ENCODE measurements at regions not wholly inside any gene's neighbourhood (a gene's known extent, or its start where the extent isn't known, plus 50 kb on each side); places are given as distances from the start of the nearest gene placed in this dataset.

DNA sequence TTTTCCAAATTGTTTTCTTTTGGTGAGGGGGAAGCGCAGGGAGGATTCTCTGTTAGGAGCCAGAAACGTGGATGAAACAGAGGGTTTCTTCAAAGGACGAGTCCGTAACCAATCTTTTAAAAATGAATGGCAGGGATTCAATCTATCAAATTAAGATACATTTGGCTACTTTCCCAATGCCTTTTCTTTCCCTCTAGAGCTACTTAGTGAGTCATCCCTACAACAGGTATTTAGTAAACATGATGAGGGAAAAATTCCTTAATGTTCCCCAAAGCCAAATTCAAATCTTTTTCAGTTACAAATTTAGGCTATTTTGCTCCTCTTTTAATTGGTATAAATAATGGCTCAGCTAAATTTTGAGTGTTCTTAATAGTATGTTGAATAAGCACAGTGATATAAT lies 366.4 kb upstream of the RIOK2 start:
- Histone ChIP-seq H3K27ac (ENCODE audit: insufficient read depth in 1 of 2, low read depth in 1 of 2, low read length in 2 of 2, poor library complexity in 1 of 2, severe bottlenecking in 2 of 2) (no peak overlapping the region), H3K4me3 (ENCODE audit: control insufficient read depth in 1 of 7, extremely low read depth in 1 of 7, insufficient read depth in 4 of 7, low read depth in 2 of 7, low read length in 6 of 7) (no peak overlapping the region), H3K27me3 (replicated peaks in 2 of 5; ENCODE audit: control insufficient read depth in 4 of 5, insufficient read depth in 5 of 5, low read length in 4 of 5) (no peaks in the 10 kb centered on the region), H3K9me3 (ENCODE audit: control extremely low read depth in 1 of 5, control insufficient read depth in 4 of 5, insufficient read depth in 2 of 5, low read depth in 1 of 5, low read length in 4 of 5) (peaks cover 0 to 7% (median 0%) of the 10 kb centered on the region in 5 experiments), H3K36me3 (ENCODE audit: control insufficient read depth in 4 of 4, insufficient read depth in 4 of 4, low read length in 3 of 4) (no peaks in the 10 kb centered on the region), H3K4me1 (ENCODE audit: control extremely low read depth in 1 of 4, control insufficient read depth in 4 of 4, insufficient read depth in 4 of 4, low read length in 3 of 4) (peaks cover 17 to 32% (median 26%) of the 10 kb centered on the region in 4 experiments)
- ChIA-PET CTCF (no interaction called here), POLR2A (no interaction called here)
- WGBS (ENCODE audit: insufficient coverage) = 92% methylated on average over 2 of the region's 4 CpGs
- no peak for DNase-seq

GRCh38 chr5:97550164-97550563 lies 367.1 kb upstream of the RIOK2 start:
- no peaks in the 10 kb centered on the region for H3K27me3 ChIP-seq (replicated peaks in 2 of 5; ENCODE audit: control insufficient read depth in 4 of 5, insufficient read depth in 5 of 5, low read length in 4 of 5)
- no peak overlapping the region for H3K27ac ChIP-seq (ENCODE audit: insufficient read depth in 1 of 2, low read depth in 1 of 2, low read length in 2 of 2, poor library complexity in 1 of 2, severe bottlenecking in 2 of 2)
- peaks cover 0 to 7% (median 0%) of the 10 kb centered on the region in 5 experiments for H3K9me3 ChIP-seq (ENCODE audit: control extremely low read depth in 1 of 5, control insufficient read depth in 4 of 5, insufficient read depth in 2 of 5, low read depth in 1 of 5, low read length in 4 of 5)
- peak in 2 of 3 donors; percentile 33 to 48 for DNase-seq
- H3K4me3 ChIP-seq (ENCODE audit: control insufficient read depth in 1 of 7, extremely low read depth in 1 of 7, insufficient read depth in 4 of 7, low read depth in 2 of 7, low read length in 6 of 7) = no peak overlapping the region
- ChIA-PET CTCF (no interaction called here), POLR2A (no interaction called here)
- WGBS (ENCODE audit: insufficient coverage) = no CpG with 5 or more reads among the region's 1 CpG
- H3K4me1 ChIP-seq (ENCODE audit: control extremely low read depth in 1 of 4, control insufficient read depth in 4 of 4, insufficient read depth in 4 of 4, low read length in 3 of 4) = peaks cover 17 to 32% (median 26%) of the 10 kb centered on the region in 4 experiments
- no peaks in the 10 kb centered on the region for H3K36me3 ChIP-seq (ENCODE audit: control insufficient read depth in 4 of 4, insufficient read depth in 4 of 4, low read length in 3 of 4)

DNA sequence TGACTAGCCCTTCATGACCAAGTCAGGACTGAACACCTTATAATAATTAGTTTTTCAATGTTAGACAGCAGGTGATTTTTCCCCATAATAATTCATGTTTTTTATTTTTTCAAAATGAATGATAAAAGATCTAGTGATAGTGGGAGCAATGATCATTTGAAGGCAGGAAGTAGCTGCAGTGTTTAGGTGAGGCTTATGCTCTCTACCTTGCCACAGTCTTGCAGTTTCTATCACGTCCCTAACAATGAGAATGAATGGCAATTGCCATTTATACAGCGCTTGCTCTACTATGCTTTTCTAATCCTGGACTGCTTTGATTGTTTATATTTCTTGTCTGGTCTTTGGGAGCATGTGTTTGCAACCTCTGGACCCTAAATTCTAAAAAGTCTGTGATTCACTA lies 367.8 kb upstream of the RIOK2 start:
- Histone ChIP-seq H3K4me1 (ENCODE audit: control extremely low read depth in 1 of 4, control insufficient read depth in 4 of 4, insufficient read depth in 4 of 4, low read length in 3 of 4) (peaks cover 17 to 28% (median 25%) of the 10 kb centered on the region in 4 experiments), H3K9me3 (ENCODE audit: control extremely low read depth in 1 of 5, control insufficient read depth in 4 of 5, insufficient read depth in 2 of 5, low read depth in 1 of 5, low read length in 4 of 5) (peaks cover 0 to 7% (median 0%) of the 10 kb centered on the region in 5 experiments), H3K27ac (ENCODE audit: insufficient read depth in 1 of 2, low read depth in 1 of 2, low read length in 2 of 2, poor library complexity in 1 of 2, severe bottlenecking in 2 of 2) (no peak overlapping the region), H3K27me3 (replicated peaks in 2 of 5; ENCODE audit: control insufficient read depth in 4 of 5, insufficient read depth in 5 of 5, low read length in 4 of 5) (no peaks in the 10 kb centered on the region), H3K36me3 (ENCODE audit: control insufficient read depth in 4 of 4, insufficient read depth in 4 of 4, low read length in 3 of 4) (no peaks in the 10 kb centered on the region), H3K4me3 (ENCODE audit: control insufficient read depth in 1 of 7, extremely low read depth in 1 of 7, insufficient read depth in 4 of 7, low read depth in 2 of 7, low read length in 6 of 7) (no peak overlapping the region)
- CTCF ChIA-PET = no interaction called here
- DNase-seq = no peak
- WGBS (ENCODE audit: insufficient coverage) = no CpG with 5 or more reads among the region's 2 CpGs
- POLR2A ChIA-PET = no interaction called here

- ChIA-PET CTCF (no interaction called here), POLR2A (no interaction called here)
- Histone ChIP-seq H3K27ac (ENCODE audit: insufficient read depth in 1 of 2, low read depth in 1 of 2, low read length in 2 of 2, poor library complexity in 1 of 2, severe bottlenecking in 2 of 2) (no peak overlapping the region), H3K27me3 (replicated peaks in 2 of 5; ENCODE audit: control insufficient read depth in 4 of 5, insufficient read depth in 5 of 5, low read length in 4 of 5) (no peaks in the 10 kb centered on the region), H3K36me3 (ENCODE audit: control insufficient read depth in 4 of 4, insufficient read depth in 4 of 4, low read length in 3 of 4) (no peaks in the 10 kb centered on the region), H3K4me1 (ENCODE audit: control extremely low read depth in 1 of 4, control insufficient read depth in 4 of 4, insufficient read depth in 4 of 4, low read length in 3 of 4) (peaks cover 4 to 8% (median 6%) of the 10 kb centered on the region in 4 experiments), H3K9me3 (ENCODE audit: control extremely low read depth in 1 of 5, control insufficient read depth in 4 of 5, insufficient read depth in 2 of 5, low read depth in 1 of 5, low read length in 4 of 5) (no peaks in the 10 kb centered on the region), H3K4me3 (ENCODE audit: control insufficient read depth in 1 of 7, extremely low read depth in 1 of 7, insufficient read depth in 4 of 7, low read depth in 2 of 7, low read length in 6 of 7) (no peak overlapping the region)
- 100% methylated on average over 1 of the region's 2 CpGs for WGBS (ENCODE audit: insufficient coverage)
- peak in 2 of 3 donors; percentile 29 for DNase-seq
These were observed 370.8 kb upstream of the RIOK2 start for GRCh38 chr5:97553604-97554452.

GRCh38 chr5:97554977-97555643 lies 372.1 kb upstream of the RIOK2 start:
- no peak for DNase-seq
- no peak overlapping the region for H3K27ac ChIP-seq (ENCODE audit: insufficient read depth in 1 of 2, low read depth in 1 of 2, low read length in 2 of 2, poor library complexity in 1 of 2, severe bottlenecking in 2 of 2)
- H3K4me1 ChIP-seq (ENCODE audit: control extremely low read depth in 1 of 4, control insufficient read depth in 4 of 4, insufficient read depth in 4 of 4, low read length in 3 of 4) = peaks cover 0 to 6% (median 4%) of the 10 kb centered on the region in 4 experiments
- ChIA-PET CTCF (no interaction called here), POLR2A (no interaction called here)
- H3K9me3 ChIP-seq (ENCODE audit: control extremely low read depth in 1 of 5, control insufficient read depth in 4 of 5, insufficient read depth in 2 of 5, low read depth in 1 of 5, low read length in 4 of 5) = no peaks in the 10 kb centered on the region
- no peaks in the 10 kb centered on the region for H3K36me3 ChIP-seq (ENCODE audit: control insufficient read depth in 4 of 4, insufficient read depth in 4 of 4, low read length in 3 of 4)
- WGBS (ENCODE audit: insufficient coverage) = 100% methylated on average over 2 of the region's 4 CpGs
- H3K4me3 ChIP-seq (ENCODE audit: control insufficient read depth in 1 of 7, extremely low read depth in 1 of 7, insufficient read depth in 4 of 7, low read depth in 2 of 7, low read length in 6 of 7) = no peak overlapping the region
- H3K27me3 ChIP-seq (replicated peaks in 2 of 5; ENCODE audit: control insufficient read depth in 4 of 5, insufficient read depth in 5 of 5, low read length in 4 of 5) = no peaks in the 10 kb centered on the region

DNA sequence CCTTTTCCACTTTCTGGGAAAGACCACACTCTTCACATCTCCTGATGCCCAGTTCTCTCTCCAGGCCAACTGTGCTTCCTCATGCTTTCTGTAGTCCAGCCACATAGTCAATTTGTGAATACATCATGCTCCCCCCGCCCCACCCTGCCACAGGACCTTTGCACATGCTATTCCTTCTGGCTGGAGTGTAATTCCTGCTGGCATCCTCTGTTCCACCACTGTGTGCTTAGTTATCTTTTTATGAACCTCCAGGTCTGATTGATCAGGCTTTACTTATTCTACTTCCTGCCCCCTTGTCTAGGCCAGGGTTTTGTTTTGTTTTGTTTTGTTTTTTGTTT lies 372.6 kb upstream of the RIOK2 start:
- 100% methylated on average over 1 of the region's 1 CpG for WGBS (ENCODE audit: insufficient coverage)
- CTCF ChIA-PET = no interaction called here
- POLR2A ChIA-PET = no interaction called here

GRCh38 chr5:97559827-97560598 lies 377.0 kb upstream of the RIOK2 start:
- Histone ChIP-seq H3K27me3 (replicated peaks in 2 of 5; ENCODE audit: control insufficient read depth in 4 of 5, insufficient read depth in 5 of 5, low read length in 4 of 5) (no peaks in the 10 kb centered on the region), H3K4me3 (ENCODE audit: control insufficient read depth in 1 of 7, extremely low read depth in 1 of 7, insufficient read depth in 4 of 7, low read depth in 2 of 7, low read length in 6 of 7) (no peak overlapping the region), H3K36me3 (ENCODE audit: control insufficient read depth in 4 of 4, insufficient read depth in 4 of 4, low read length in 3 of 4) (no peaks in the 10 kb centered on the region), H3K27ac (ENCODE audit: insufficient read depth in 1 of 2, low read depth in 1 of 2, low read length in 2 of 2, poor library complexity in 1 of 2, severe bottlenecking in 2 of 2) (no peak overlapping the region), H3K9me3 (ENCODE audit: control extremely low read depth in 1 of 5, control insufficient read depth in 4 of 5, insufficient read depth in 2 of 5, low read depth in 1 of 5, low read length in 4 of 5) (no peaks in the 10 kb centered on the region), H3K4me1 (ENCODE audit: control extremely low read depth in 1 of 4, control insufficient read depth in 4 of 4, insufficient read depth in 4 of 4, low read length in 3 of 4) (no peaks in the 10 kb centered on the region)
- DNase-seq = no peak
- 86% methylated on average over 2 of the region's 3 CpGs for WGBS (ENCODE audit: insufficient coverage)
- CTCF ChIA-PET = interaction anchor here (0.8 kb wide), 1 partner anchor 26 kb away, joined by 4 read pairs; no protein-coding TSS in a partner anchor
- POLR2A ChIA-PET = no interaction called here

More for the DNA sequence above, 372.6 kb upstream of the RIOK2 start:
- Histone ChIP-seq H3K9me3 (ENCODE audit: control extremely low read depth in 1 of 5, control insufficient read depth in 4 of 5, insufficient read depth in 2 of 5, low read depth in 1 of 5, low read length in 4 of 5) (no peaks in the 10 kb centered on the region), H3K36me3 (ENCODE audit: control insufficient read depth in 4 of 4, insufficient read depth in 4 of 4, low read length in 3 of 4) (no peaks in the 10 kb centered on the region), H3K4me3 (ENCODE audit: control insufficient read depth in 1 of 7, extremely low read depth in 1 of 7, insufficient read depth in 4 of 7, low read depth in 2 of 7, low read length in 6 of 7) (no peak overlapping the region), H3K4me1 (ENCODE audit: control extremely low read depth in 1 of 4, control insufficient read depth in 4 of 4, insufficient read depth in 4 of 4, low read length in 3 of 4) (peaks cover 0 to 6% (median 4%) of the 10 kb centered on the region in 4 experiments), H3K27ac (ENCODE audit: insufficient read depth in 1 of 2, low read depth in 1 of 2, low read length in 2 of 2, poor library complexity in 1 of 2, severe bottlenecking in 2 of 2) (no peak overlapping the region), H3K27me3 (replicated peaks in 2 of 5; ENCODE audit: control insufficient read depth in 4 of 5, insufficient read depth in 5 of 5, low read length in 4 of 5) (no peaks in the 10 kb centered on the region)
- no peak for DNase-seq

All from common myeloid progenitor, CD34-positive (primary cell).